ENCODE measurements at regions not wholly inside any gene's neighbourhood (a gene's known extent, or its start where the extent isn't known, plus 50 kb on each side); places are given as distances from the start of the nearest gene placed in this dataset.
"Not testable (repeated sequence)": the region's sequence is repeated elsewhere in the genome, so short reads cannot be mapped to it uniquely, and the experiment has no call there.

- intact Hi-C loops (cut with DNase I); ATAC-seq; DNase-seq: not testable (repeated sequence)
Observed at GRCh38 chr10:34878651-34879050, 63.6 kb upstream of the PARD3 start.

GRCh38 chr10:34875061-34875460 is 60.0 kb upstream of the PARD3 start:
- intact Hi-C loops (cut with DNase I), result no loop called here
- DNase-seq, result no peak
- no peak for ATAC-seq

GRCh38 chr10:34872820-34873219 is 57.7 kb upstream of the PARD3 start:
- DNase-seq (no peak), ATAC-seq (no peak)
- intact Hi-C loops (cut with DNase I), result no loop called here

GRCh38 chr10:34869135-34869836 is 54.2 kb upstream of the PARD3 start:
- ATAC-seq (no peak), DNase-seq (no peak)
- intact Hi-C loops (cut with DNase I), result no loop called here

- ATAC-seq, result no peak
Observed at GRCh38 chr10:34868589-34868988, 53.5 kb upstream of the PARD3 start.

GRCh38 chr10:34866848-34867247 is 51.8 kb upstream of the PARD3 start:
- intact Hi-C loops (cut with DNase I), result no loop called here
- DNase-seq (no peak), ATAC-seq (no peak)

More at GRCh38 chr10:34868589-34868988, 53.5 kb upstream of the PARD3 start:
- no peak for DNase-seq
- intact Hi-C loops (cut with DNase I), result no loop called here

Measured in left cardiac atrium (tissue), 4 donors.